A172 (cell line): ENCODE measurements at regions not wholly inside any gene's neighbourhood (a gene's known extent, or its start where the extent isn't known, plus 50 kb on each side); places are given as distances from the start of the nearest gene placed in this dataset.

Experiments
- DNase-seq: peaks from one replicate; pipeline ENCODE4 v3.0.0-alpha.2; 2015; ENCODE audit warnings: low spot score

GRCh38 chr2:128632501-128632800 lies 313.8 kb upstream of the HS6ST1 start:
- DNase-seq, result no peak

DNA sequence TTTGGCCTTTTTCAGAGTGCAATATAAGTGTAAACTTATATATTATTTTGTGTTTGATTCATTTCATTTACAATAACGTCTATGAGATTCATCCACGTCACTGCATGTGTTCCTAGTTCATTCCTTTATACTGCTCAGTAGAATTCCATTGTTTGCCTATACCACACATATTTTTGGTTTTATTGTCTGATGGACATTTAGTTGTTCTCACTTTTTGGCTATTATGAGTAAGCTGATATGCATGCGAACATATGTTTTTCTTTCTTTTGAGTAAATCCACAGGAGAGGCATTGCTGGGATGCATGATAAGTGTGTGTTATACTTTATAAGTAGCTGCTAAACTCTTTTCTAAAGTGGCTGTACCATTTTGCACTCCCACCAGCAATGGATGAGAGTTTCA lies 314.8 kb upstream of the HS6ST1 start:
- no peak for DNase-seq

GRCh38 chr2:128635361-128635900 lies 316.8 kb upstream of the HS6ST1 start:
- DNase-seq, result no peak

GRCh38 chr2:128636802-128637147 lies 318.1 kb upstream of the HS6ST1 start:
- DNase-seq, result no peak

DNA sequence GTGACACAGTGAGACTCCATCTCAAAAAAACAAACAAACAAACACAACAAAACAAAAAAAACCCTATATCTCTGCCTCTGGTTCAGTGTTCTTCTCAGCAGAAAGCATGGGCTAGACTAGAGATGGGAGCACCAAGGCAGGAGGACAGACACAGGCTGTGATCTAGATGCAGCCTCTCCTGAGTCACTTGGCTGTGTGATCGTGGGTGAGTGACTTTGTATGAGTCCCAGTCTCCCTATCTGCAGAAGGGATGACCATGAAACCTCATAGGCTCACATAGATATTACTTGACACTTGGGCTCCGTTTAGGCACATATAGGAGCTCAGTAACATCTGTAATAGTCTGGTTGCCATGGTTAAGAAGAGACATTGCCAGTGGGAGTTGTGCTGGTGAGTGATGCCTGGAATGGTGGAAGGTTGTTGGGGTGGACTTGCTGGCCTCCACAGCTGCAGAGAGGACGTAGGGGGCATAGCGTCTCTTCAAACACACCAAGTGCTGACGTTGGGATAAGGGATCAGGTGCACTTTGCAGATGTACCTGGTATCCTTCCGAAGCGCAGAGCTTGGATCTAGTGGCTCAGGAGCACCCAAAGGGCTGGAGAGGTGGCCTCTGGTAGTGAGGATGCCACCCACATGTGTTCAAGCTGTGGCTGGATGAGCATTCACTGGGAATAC lies 318.9 kb upstream of the HS6ST1 start:
- DNase-seq, result no peak

DNA sequence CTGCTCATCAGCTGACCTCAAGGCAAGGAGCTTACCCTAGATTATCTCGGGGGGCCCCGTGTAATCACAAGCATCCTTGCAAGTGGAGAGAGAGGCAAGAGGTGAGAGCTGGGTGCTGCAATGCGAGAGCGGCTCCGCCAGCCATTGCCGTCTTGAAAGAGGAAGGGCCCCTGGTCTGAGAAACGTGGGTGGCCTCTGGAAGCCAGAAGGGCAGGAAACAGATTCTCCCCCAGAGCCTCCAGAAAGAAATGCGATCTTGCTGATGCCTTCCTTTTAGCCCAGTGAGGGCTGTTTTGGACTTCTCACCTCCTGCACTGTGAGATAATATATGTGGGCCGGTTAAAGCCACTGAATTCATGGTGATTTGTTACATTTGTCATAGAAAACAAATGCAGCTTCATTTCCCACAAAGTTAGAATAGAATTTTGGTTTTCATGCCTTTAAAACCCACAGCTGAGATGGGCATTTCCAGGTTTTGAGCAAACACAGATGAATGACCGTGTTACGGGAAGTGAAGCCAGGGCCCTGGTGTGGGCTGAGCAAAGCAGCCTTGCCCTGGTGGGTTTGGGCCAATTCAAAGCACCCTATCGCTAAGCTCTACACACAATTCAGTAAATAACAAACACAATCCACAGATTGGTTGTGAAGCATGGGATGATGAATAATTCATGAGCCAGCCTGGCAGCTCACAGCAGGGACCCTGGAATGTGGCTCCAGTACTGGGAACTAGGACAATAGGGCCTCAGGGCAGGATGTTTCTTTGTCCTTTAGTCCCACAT lies 319.9 kb upstream of the HS6ST1 start:
- no peak for DNase-seq

GRCh38 chr2:128639120-128639477 lies 320.4 kb upstream of the HS6ST1 start:
- DNase-seq, result no peak

DNA sequence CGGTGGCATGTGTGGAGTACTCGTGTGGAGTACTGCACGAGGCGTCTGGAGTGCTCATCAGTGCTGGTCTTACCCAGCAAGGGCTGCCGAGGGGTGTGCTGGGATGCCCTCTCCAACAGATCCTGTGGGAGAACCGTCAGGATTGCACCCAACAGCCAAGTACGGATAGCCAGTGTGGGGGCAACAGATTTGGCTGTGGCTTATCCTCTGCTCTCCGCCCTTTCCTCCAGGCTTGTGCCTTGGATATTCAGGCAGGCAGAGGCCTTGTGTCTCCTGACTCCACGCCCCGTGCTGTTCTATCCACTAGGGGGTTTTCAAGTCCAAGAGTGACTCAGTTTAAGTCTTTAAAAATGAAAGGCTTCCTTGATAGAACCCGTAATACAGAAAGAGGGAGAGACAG lies 321.0 kb upstream of the HS6ST1 start:
- no peak for DNase-seq

DNA sequence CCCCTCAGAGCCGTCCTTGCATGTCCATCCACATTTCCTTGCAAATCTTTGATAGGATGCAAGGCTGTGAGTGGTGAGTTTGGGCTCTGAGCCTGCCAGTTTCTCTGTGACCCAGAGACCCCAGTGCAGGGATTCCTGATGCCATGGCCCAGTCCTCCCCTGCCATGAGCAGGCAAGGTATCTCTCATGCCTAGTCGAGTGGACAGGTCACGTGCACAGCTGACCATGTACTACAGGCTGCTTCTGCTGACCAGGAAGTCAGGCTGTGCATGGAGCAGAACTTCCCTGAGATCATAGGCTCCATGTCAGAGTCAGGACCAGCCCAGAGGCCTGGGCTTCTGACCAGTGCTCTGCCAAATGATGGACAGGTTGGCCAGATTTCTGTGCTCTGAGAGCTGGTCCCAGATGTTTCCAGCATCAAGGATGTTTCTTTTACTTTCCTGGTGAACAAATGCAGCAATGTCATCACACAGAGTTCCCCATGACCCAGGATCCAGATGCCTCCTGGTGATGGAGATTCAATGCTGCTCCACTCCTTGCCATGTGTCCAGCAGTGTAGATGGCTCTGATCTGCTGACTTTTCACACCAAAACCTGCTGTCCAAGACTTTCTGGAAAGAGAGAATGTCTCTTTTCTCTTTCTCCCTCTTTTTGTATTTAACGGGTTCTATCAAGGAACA lies 321.6 kb upstream of the HS6ST1 start:
- no peak for DNase-seq

DNA sequence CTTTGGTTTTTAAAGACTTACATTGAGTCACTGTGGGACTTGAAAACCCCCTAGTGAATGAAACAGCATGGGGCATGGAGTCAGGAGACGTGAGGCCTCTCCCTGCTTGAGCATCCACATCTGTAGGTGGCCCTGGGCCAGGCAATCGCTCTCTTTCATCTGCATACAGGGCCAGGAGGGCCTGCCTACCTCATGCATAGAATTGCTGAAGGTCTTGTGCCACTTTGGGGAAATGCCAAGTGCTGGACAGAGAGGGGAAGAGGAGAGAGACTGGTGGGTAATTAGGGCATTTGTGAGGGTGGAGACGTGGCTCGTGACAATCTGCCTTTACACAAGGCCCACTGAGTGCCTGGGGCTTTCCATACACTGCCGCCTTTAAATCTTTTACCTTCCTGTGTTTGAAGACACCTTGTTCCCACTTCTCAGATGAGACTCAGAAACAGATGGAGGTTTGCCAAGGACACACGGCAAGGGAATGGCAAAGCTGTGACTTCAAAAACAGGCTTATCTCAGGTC lies 322.2 kb upstream of the HS6ST1 start:
- no peak for DNase-seq

DNA sequence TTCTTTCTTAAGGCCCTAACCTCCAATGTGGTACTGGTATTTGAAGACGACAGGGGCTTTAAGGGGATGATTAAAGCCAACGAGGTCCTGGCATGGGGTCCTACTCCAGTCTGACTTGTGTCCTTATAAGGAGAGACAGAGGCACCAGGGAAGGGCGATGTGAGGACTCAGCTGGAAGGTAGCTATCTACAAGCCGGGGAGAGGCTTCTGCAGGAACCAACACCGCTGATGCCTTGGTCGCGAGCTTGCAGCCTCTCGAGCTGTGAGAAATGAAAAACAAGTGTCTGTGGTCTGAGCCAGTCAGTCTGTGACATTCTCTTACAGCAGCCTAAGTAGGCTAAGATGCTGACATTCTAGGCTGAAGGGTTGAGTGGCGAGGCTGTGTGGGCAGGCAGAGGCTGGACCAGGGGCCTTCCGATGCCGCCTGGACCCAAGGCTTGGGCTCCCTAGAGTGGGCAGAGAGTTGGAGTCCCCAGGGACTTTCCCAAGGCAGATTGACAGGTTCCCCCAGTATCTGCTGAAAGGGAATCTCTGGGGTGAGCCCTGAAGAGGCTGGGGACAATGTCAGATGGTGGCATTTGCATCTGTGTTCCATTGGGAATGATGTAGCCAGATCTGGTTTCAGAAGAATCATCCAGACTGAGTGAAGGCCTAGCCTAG lies 322.9 kb upstream of the HS6ST1 start:
- DNase-seq, result no peak

GRCh38 chr2:128642316-128642715 lies 323.6 kb upstream of the HS6ST1 start:
- DNase-seq, result no peak

DNA sequence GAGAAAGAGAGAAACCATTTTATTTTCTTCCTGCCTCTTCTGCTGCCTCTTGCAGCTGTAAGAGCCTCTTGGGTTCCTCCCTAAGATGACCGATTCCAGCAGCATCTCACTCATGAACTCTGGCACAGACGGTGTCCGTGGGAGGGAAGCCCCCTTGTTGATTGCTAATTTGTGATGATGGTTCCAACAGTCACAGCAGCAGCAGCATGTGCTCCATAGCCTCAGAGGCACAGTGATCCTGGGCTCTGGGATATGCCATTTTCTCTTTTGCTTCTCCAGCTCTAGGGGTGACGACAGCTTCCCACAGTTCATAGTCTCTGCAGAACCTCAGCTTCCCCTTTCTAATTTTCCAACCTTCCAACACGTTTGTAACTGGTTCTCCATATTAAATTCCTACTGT lies 324.2 kb upstream of the HS6ST1 start:
- no peak for DNase-seq

DNA sequence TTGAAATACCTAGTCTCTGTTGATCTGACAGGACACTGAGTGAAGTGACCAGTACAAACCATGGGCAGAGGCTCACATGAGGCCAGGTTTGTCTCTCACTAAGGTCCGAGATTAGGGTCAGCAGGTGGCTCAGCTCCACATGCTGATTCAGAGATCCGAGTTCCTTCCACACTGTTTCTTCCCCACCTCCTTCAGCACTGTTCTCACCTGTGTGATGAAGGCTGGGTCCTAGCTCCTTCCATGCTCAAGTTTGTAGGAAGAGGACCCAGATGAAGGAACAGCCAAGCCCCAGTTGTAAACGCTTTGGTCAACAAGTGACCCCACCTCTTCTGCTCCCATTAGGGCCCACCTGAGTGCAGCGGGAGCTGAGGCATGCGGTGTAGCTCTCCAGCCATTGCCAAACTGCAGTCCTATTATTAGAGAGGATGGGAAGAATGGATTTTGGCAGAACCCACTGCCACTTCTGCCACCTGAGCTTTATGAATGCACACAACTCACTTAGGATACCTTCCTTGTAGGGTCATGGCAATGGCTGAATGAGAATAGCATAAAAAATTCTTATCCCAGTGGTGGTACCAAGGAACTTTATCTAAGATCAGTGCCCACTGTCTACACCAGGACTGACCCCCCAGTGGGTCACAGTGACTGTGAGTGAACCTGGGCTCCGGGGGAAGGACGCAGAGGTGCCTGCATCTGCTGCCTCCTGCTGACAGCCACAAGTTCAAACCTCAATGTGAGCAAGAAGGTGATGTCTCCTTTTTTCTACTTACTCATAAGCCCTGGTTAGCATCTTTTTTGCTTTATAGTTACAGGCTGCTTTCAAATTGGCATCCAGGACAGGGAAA lies 324.8 kb upstream of the HS6ST1 start:
- no peak for DNase-seq

DNA sequence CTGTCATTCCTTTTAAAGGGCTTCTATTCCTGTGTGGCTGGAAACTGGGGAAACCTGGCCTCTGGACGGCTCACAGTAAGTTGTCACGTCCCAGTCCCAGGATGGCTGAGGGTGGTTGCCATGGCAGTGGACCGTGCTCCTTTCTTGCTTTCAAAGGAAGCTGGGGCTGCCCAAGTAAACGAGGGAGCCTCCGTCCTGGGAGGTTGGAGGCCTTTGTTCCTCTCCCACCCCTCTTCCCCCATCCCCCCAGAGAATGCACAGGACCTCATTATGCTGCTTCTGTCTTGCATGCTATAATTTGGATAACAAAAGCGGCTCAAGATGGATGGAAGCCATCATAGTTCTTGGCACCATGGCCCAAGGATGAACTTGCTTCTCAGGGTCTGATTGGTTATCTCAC lies 325.5 kb upstream of the HS6ST1 start:
- no peak for DNase-seq

GRCh38 chr2:128644718-128645256 lies 326.1 kb upstream of the HS6ST1 start:
- no peak for DNase-seq

- no peak for DNase-seq
Observed at GRCh38 chr2:128645631-128646030, 327.0 kb upstream of the HS6ST1 start.

GRCh38 chr2:128646091-128646490 lies 327.4 kb upstream of the HS6ST1 start:
- no peak for DNase-seq

- no peak for DNase-seq
Observed at GRCh38 chr2:128646691-128647090, 328.0 kb upstream of the HS6ST1 start.

GRCh38 chr2:128651000-128651399 lies 332.3 kb upstream of the HS6ST1 start:
- DNase-seq, result no peak

GRCh38 chr2:128654408-128654807 lies 335.7 kb upstream of the HS6ST1 start:
- no peak for DNase-seq
